Mesodermal cell (in vitro differentiated cells): ENCODE measurements at regions not wholly inside any gene's neighbourhood (a gene's known extent, or its start where the extent isn't known, plus 50 kb on each side); places are given as distances from the start of the nearest gene placed in this dataset.
"Not testable (repeated sequence)": the region's sequence is repeated elsewhere in the genome, so short reads cannot be mapped to it uniquely, and the experiment has no call there.

Experiments
- H3K27ac ChIP-seq: 2 replicates; pipeline ENCODE4 v1.7.0; 2013; ENCODE audit warnings: mild to moderate bottlenecking, low read depth, low read length, moderate library complexity; ENCODE audit not compliant: severe bottlenecking
- H3K36me3 ChIP-seq: 2 replicates; pipeline ENCODE4 v1.7.1; 2013; ENCODE audit warnings: mild to moderate bottlenecking, low read length, moderate library complexity; ENCODE audit not compliant: control insufficient read depth, insufficient read depth
- H3K4me1 ChIP-seq: one replicate; pipeline ENCODE4 v1.7.1; 2013; ENCODE audit warnings: mild to moderate bottlenecking, low read length; ENCODE audit not compliant: insufficient read depth, control insufficient read depth, poor library complexity, severe bottlenecking
- H3K4me3 ChIP-seq: 2 replicates; pipeline ENCODE4 v1.7.0; 2013; ENCODE audit warnings: low read length, control low read depth, mild to moderate bottlenecking; ENCODE audit not compliant: insufficient read depth, poor library complexity, severe bottlenecking; ENCODE audit errors: extremely low read depth
- H3K9me3 ChIP-seq: 2 replicates; pipeline ENCODE4 v1.7.1; 2013; ENCODE audit warnings: mild to moderate bottlenecking, low read length, moderate library complexity; ENCODE audit not compliant: control insufficient read depth
- WGBS, 2 experiments: methylation state at CpG; one replicate each; pipeline ENCODE4 v1.1.5; 2013; ENCODE audit warnings: missing lambda C conversion rate in 2 of 2; ENCODE audit not compliant: insufficient coverage in 2 of 2; 5-methylcytosine and 5-hydroxymethylcytosine counted together

GRCh38 chr4:134636338-134637051 is 434.9 kb upstream of the PABPC4L start:
- H3K27ac ChIP-seq, result peak overlapping the region; percentile 13
- H3K4me3 ChIP-seq, result no peak overlapping the region
- H3K4me1 ChIP-seq, result peaks cover 2% of the 10 kb centered on the region
- no peaks in the 10 kb centered on the region for H3K36me3 ChIP-seq
- 90 to 92% methylated on average over 6 of the region's 7 CpGs for WGBS, 2 experiments
- H3K9me3 ChIP-seq, result no peaks in the 10 kb centered on the region

GRCh38 chr4:134634301-134634700 is 432.7 kb upstream of the PABPC4L start:
- H3K27ac ChIP-seq, result no peak overlapping the region
- H3K4me1 ChIP-seq, result peaks cover 2% of the 10 kb centered on the region
- no peaks in the 10 kb centered on the region for H3K36me3 ChIP-seq
- 97 to 100% methylated on average over 4 of the region's 7 CpGs for WGBS, 2 experiments
- H3K4me3 ChIP-seq, result no peak overlapping the region
- no peaks in the 10 kb centered on the region for H3K9me3 ChIP-seq

- H3K4me3 ChIP-seq, result no peak overlapping the region
- no peaks in the 10 kb centered on the region for H3K36me3 ChIP-seq
- H3K27ac ChIP-seq, result no peak overlapping the region
- H3K9me3 ChIP-seq, result no peaks in the 10 kb centered on the region
- peaks cover 2% of the 10 kb centered on the region for H3K4me1 ChIP-seq
- WGBS, 2 experiments, result no CpG with 5 or more reads among the region's 1 CpG
Observed at GRCh38 chr4:134632056-134632455, 430.5 kb upstream of the PABPC4L start.

- Histone ChIP-seq H3K4me1 (peaks cover 11% of the 10 kb centered on the region), H3K36me3 (no peaks in the 10 kb centered on the region)
Observed at GRCh38 chr4:134628066-134628465, 426.5 kb upstream of the PABPC4L start.

GRCh38 chr4:134627366-134627765 is 425.8 kb upstream of the PABPC4L start:
- WGBS, 2 experiments, result 86 to 96% methylated on average over 2 to 3 of the region's 3 CpGs
- Histone ChIP-seq H3K27ac (no peak overlapping the region), H3K4me3 (no peak overlapping the region), H3K4me1 (peaks cover 11% of the 10 kb centered on the region), H3K36me3 (no peaks in the 10 kb centered on the region), H3K9me3 (no peaks in the 10 kb centered on the region)

More at GRCh38 chr4:134628066-134628465, 426.5 kb upstream of the PABPC4L start:
- H3K9me3 ChIP-seq, result no peaks in the 10 kb centered on the region
- H3K4me3 ChIP-seq, result no peak overlapping the region
- H3K27ac ChIP-seq, result no peak overlapping the region

GRCh38 chr4:134624365-134624764 is 422.8 kb upstream of the PABPC4L start:
- Histone ChIP-seq H3K4me3 (no peak overlapping the region), H3K4me1 (peaks cover 11% of the 10 kb centered on the region), H3K27ac (peak overlapping the region; percentile 25), H3K9me3 (no peaks in the 10 kb centered on the region), H3K36me3 (no peaks in the 10 kb centered on the region)
- no CpG with 5 or more reads among the region's 1 CpG for WGBS, 2 experiments

GRCh38 chr4:134622626-134623575 is 421.3 kb upstream of the PABPC4L start:
- Histone ChIP-seq H3K4me1 (peaks cover 11% of the 10 kb centered on the region), H3K27ac (peak overlapping the region; percentile 83)
- not testable (repeated sequence) for H3K4me3 ChIP-seq, H3K36me3 ChIP-seq, H3K9me3 ChIP-seq
- 73 to 77% methylated on average over 10 to 11 of the region's 13 CpGs for WGBS, 2 experiments

GRCh38 chr4:134622199-134622598 is 420.6 kb upstream of the PABPC4L start:
- Histone ChIP-seq H3K27ac (peak overlapping the region; percentile 83), H3K4me1 (peaks cover 11% of the 10 kb centered on the region), H3K4me3 (no peak overlapping the region), H3K9me3 (no peaks in the 10 kb centered on the region), H3K36me3 (no peaks in the 10 kb centered on the region)
- no CpG with 5 or more reads among the region's 2 CpGs for WGBS, 2 experiments

- Histone ChIP-seq H3K4me1 (peaks cover 11% of the 10 kb centered on the region), H3K27ac (peak overlapping the region; percentile 83)
- no CpG with 5 or more reads among the region's 5 CpGs for WGBS, 2 experiments
Observed at GRCh38 chr4:134621715-134622114, 420.1 kb upstream of the PABPC4L start.

GRCh38 chr4:134610956-134611355 is 409.4 kb upstream of the PABPC4L start:
- H3K36me3 ChIP-seq, result no peaks in the 10 kb centered on the region
- no peak overlapping the region for H3K4me3 ChIP-seq
- 100% methylated on average over 1 of the region's 1 CpG for WGBS, 2 experiments
- no peaks in the 10 kb centered on the region for H3K9me3 ChIP-seq
- H3K4me1 ChIP-seq, result no peaks in the 10 kb centered on the region
- no peak overlapping the region for H3K27ac ChIP-seq

More at GRCh38 chr4:134621715-134622114, 420.1 kb upstream of the PABPC4L start:
- H3K4me3 ChIP-seq, H3K9me3 ChIP-seq, H3K36me3 ChIP-seq: not testable (repeated sequence)

- 33 to 100% methylated on average over 1 of the region's 1 CpG for WGBS, 2 experiments
- Histone ChIP-seq H3K9me3 (no peaks in the 10 kb centered on the region), H3K36me3 (no peaks in the 10 kb centered on the region), H3K27ac (no peak overlapping the region), H3K4me3 (no peak overlapping the region), H3K4me1 (no peaks in the 10 kb centered on the region)
Observed at GRCh38 chr4:134610172-134610571, 408.6 kb upstream of the PABPC4L start.
